HG03064 (cell line): ENCODE measurements at regions not wholly inside any gene's neighbourhood (a gene's known extent, or its start where the extent isn't known, plus 50 kb on each side); places are given as distances from the start of the nearest gene placed in this dataset.
"Not testable (repeated sequence)": the region's sequence is repeated elsewhere in the genome, so short reads cannot be mapped to it uniquely, and the experiment has no call there.

Experiments
- ATAC-seq: cut with Tn5 transposase; IDR thresholded peaks from one replicate; pipeline ENCODE4 v1.9.1; 2021; ENCODE audit warnings: low read depth; ENCODE audit not compliant: unreplicated experiment

GRCh38 chr7:92925876-92926696 lies 89.7 kb upstream of the CDK6 start:
- no peak for ATAC-seq

DNA sequence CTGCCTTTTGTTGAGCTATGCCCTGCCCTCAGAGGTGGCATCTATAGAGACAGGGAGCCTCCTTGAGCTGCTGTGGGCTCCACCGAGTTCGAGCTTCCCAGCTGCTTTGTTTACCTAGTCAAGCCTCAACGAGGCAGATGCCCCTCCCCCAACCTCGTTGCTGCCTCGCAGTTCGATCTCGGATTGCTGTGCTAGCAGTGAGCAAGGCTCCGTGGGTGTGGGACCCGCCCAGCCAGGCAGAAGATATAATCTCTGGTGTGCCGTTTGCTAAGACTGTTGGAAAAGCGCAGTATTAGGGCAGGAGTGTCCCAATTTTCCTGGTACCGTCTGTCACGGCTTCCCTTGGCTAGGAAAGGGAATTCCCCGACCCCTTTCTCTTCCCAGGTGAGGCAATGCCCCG lies 88.4 kb upstream of the CDK6 start:
- no peak for ATAC-seq

DNA sequence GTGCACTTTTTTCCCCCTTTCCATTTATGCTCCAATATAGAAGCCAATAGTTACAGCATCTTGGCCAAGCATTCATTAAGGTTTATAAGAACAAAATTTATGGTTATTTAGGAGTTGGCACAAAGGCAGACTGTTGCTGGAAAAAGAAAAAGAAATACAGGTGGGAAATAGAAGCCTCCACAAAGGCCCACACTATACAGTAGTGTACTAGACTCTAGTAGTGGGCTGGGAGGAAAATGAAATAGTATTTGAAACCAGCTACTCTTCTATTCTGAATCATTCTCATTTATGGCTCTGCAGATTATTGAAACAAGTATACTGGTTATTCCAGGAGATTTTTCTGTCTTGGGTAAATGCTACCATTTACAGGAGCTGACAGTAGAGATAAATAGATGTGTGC lies 80.9 kb upstream of the CDK6 start:
- ATAC-seq = no peak

DNA sequence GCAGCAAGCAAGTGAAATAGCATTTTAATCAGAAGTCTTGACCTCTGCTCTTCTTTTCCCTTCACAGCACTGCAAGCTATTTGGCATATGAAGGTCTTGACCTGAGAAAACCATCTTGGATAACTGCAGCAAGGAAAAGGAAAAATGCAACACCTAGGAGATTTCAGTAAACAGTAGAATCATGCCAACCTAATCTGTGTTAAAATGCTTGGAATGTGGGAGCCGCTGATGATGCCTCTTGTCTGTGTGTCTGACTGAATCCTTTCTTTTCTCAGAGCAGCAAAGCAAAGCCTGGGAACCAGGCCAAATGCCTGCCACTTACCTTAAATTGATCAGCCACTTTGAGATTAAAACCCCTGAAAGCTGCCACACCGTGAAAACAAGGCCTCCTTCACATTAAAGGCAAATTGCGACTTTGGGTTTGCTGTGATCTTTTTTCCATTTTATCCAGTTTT lies 80.4 kb upstream of the CDK6 start:
- ATAC-seq = no peak

DNA sequence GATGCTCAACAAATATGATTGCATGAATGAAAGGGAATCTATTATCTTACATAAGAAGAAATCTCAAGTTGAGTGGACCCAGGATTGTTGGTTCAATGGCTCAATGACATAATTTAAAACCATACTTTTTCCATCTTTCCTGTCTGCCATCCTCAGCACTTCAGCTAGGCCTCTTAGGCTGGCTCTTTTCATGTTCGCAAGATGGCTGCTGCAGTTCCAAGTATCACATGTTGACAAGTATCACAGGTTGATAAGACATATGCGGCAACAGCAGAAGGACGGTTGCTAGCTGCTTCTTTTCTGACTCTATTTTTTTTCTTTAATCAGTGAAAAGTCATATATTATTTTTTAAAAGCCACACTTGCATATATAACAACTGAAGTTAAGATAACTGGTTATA lies 79.0 kb upstream of the CDK6 start:
- no peak for ATAC-seq

- ATAC-seq = no peak
Measured at GRCh38 chr7:92914645-92915044, 78.3 kb upstream of the CDK6 start.

- no peak for ATAC-seq
Measured at GRCh38 chr7:92913849-92914248, 77.5 kb upstream of the CDK6 start.

GRCh38 chr7:92910976-92911375 lies 74.6 kb upstream of the CDK6 start:
- no peak for ATAC-seq

- ATAC-seq = no peak
Measured at GRCh38 chr7:92909686-92910475, 73.5 kb upstream of the CDK6 start.

DNA sequence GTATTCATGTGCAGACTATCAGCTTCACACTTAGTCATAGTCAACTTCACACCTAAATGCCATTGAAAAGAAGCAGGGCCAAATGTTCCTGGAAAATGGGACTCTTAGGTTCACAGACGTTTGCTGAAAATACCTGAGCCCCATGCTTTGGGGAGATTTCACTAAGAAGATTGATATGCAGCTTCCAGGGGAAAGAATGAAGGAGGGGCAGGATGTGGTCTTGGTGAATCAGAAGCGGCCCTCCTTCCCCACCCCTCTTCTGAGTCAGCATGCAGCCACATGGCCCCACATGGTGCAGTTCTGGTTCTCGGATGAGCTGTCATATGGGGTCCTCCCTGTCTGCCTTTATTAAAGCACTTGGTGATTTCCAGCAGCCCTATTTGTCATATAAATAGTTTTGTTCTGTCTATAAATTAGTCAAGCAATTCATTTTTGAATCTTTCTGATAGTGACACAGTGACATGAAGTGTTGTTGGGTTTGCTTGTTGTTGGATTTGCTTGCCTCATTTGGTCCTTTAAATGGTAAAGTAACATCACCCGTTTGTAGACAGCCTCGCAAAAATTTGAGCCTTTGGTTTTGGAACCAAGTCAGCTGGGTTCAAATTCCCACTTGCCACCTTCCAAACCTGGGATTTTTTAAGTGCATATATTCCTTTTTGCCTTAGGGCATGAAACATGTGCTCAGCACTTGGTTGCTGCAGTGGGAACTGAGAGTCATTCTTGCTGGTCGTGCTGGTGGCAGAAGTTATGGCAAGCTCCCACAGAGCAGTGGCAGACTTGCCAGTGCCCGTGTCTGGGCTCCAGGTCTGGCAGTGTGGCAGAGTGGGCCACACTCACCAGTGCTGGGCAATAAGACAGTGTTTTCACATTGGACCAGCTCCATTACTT lies 68.1 kb upstream of the CDK6 start:
- ATAC-seq = peak; percentile 99

- ATAC-seq = no peak
Measured at GRCh38 chr7:92898798-92899197, 62.4 kb upstream of the CDK6 start.

GRCh38 chr7:92894857-92895256 lies 58.5 kb upstream of the CDK6 start:
- ATAC-seq = not testable (repeated sequence)

DNA sequence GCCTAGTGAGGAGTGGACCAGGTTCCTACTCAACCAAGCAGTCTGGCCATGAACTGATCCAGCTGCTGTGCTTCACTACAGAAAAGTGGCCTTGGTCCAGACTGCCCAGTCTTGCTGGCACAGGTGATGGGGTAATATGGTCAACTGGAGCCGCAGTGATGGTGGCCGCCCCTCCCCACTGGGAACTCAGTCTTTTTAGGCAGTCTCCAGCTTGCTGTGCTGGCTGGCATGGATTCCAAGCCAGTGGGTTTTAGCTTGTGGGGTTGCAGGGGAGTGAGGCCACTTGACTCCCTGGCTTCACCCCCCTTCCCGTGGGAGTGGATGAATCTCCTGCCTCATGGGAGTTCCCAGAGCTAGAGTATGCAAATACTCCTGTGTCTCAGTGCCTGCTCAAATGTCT lies 52.7 kb upstream of the CDK6 start:
- ATAC-seq = no peak
